HG03135 (cell line): ENCODE measurements at regions not wholly inside any gene's neighbourhood (a gene's known extent, or its start where the extent isn't known, plus 50 kb on each side); places are given as distances from the start of the nearest gene placed in this dataset.
A peak's percentile ranks its signal among the peaks of the same experiment; 100 is the strongest.
"Not testable (repeated sequence)": the region's sequence is repeated elsewhere in the genome, so short reads cannot be mapped to it uniquely, and the experiment has no call there.

Source experiments
- ATAC-seq: cut with Tn5 transposase; IDR thresholded peaks from one replicate; pipeline ENCODE4 v1.9.1; 2021; ENCODE audit warnings: mild to moderate bottlenecking, moderate library complexity; ENCODE audit not compliant: unreplicated experiment

GRCh38 chr2:87476223-87476872, 271.5 kb upstream of the PLGLB2 start:
- not testable (repeated sequence) for ATAC-seq

- ATAC-seq: not testable (repeated sequence)
Observed at GRCh38 chr2:87476936-87477335, 271.0 kb upstream of the PLGLB2 start.

GRCh38 chr2:87477669-87478428, 270.0 kb upstream of the PLGLB2 start:
- not testable (repeated sequence) for ATAC-seq

- ATAC-seq: not testable (repeated sequence)
Observed at GRCh38 chr2:87478911-87479310, 269.0 kb upstream of the PLGLB2 start.

GRCh38 chr2:87483093-87483680, 264.7 kb upstream of the PLGLB2 start:
- not testable (repeated sequence) for ATAC-seq

GRCh38 chr2:87484363-87484762, 263.5 kb upstream of the PLGLB2 start:
- not testable (repeated sequence) for ATAC-seq

- not testable (repeated sequence) for ATAC-seq
Observed at GRCh38 chr2:87485455-87485854, 262.4 kb upstream of the PLGLB2 start.

- ATAC-seq: peak; percentile 91
Observed at GRCh38 chr2:87485884-87486283, 262.0 kb upstream of the PLGLB2 start.

GRCh38 chr2:87486413-87486812, 261.5 kb upstream of the PLGLB2 start:
- ATAC-seq: peak; percentile 6

- ATAC-seq: not testable (repeated sequence)
Observed at GRCh38 chr2:87488021-87488420, 259.9 kb upstream of the PLGLB2 start.

- not testable (repeated sequence) for ATAC-seq
Observed at GRCh38 chr2:87488991-87489390, 258.9 kb upstream of the PLGLB2 start.

GRCh38 chr2:87494846-87495245, 253.0 kb upstream of the PLGLB2 start:
- not testable (repeated sequence) for ATAC-seq

- ATAC-seq: not testable (repeated sequence)
Observed at GRCh38 chr2:87495455-87495854, 252.4 kb upstream of the PLGLB2 start.

- peak; percentile 86 for ATAC-seq
Observed at GRCh38 chr2:87496036-87497006, 251.6 kb upstream of the PLGLB2 start.

GRCh38 chr2:87497135-87497534, 250.8 kb upstream of the PLGLB2 start:
- not testable (repeated sequence) for ATAC-seq

GRCh38 chr2:87497700-87498099, 250.2 kb upstream of the PLGLB2 start:
- not testable (repeated sequence) for ATAC-seq

GRCh38 chr2:87498169-87498853, 249.6 kb upstream of the PLGLB2 start:
- ATAC-seq: not testable (repeated sequence)

GRCh38 chr2:87498854-87499238, 249.0 kb upstream of the PLGLB2 start:
- ATAC-seq: not testable (repeated sequence)

- not testable (repeated sequence) for ATAC-seq
Observed at GRCh38 chr2:87499860-87500259, 248.0 kb upstream of the PLGLB2 start.

- not testable (repeated sequence) for ATAC-seq
Observed at GRCh38 chr2:87500421-87500820, 247.5 kb upstream of the PLGLB2 start.
